RCC 7860 (cell line): ENCODE measurements at regions not wholly inside any gene's neighbourhood (a gene's known extent, or its start where the extent isn't known, plus 50 kb on each side); places are given as distances from the start of the nearest gene placed in this dataset.

Experiments
- DNase-seq: peaks from one replicate; pipeline ENCODE4 v3.0.0-alpha.2; 2015; ENCODE audit warnings: low spot score
- FAIRE-seq: peaks from 2 replicates; lab custom pipeline; 2012; peaks lifted over from hg19 to GRCh38; lab: Jason Lieb, UNC

- FAIRE-seq, result no peak
- DNase-seq, result no peak
These were observed 97.9 kb upstream of the PRL start for GRCh38 chr6:22394691-22395090.

- FAIRE-seq, result peak; percentile 14
- peak; percentile 47 for DNase-seq
These were observed 102.9 kb upstream of the PRL start for GRCh38 chr6:22399693-22400092.

GRCh38 chr6:22401206-22401605, 104.4 kb upstream of the PRL start:
- no peak for FAIRE-seq

GRCh38 chr6:22401932-22402331, 105.1 kb upstream of the PRL start:
- DNase-seq (no peak), FAIRE-seq (no peak)

More at GRCh38 chr6:22401206-22401605, 104.4 kb upstream of the PRL start:
- no peak for DNase-seq

- no peak for FAIRE-seq
- no peak for DNase-seq
These were observed 112.7 kb upstream of the PRL start for GRCh38 chr6:22409486-22409885.

GRCh38 chr6:22411376-22412105, 114.7 kb upstream of the PRL start:
- FAIRE-seq, result no peak
- no peak for DNase-seq

- no peak for FAIRE-seq
- DNase-seq, result no peak
These were observed 116.2 kb upstream of the PRL start for GRCh38 chr6:22412994-22413393.

GRCh38 chr6:22413681-22414311, 117.0 kb upstream of the PRL start:
- DNase-seq, result no peak
- no peak for FAIRE-seq

- DNase-seq (no peak), FAIRE-seq (no peak)
These were observed 121.9 kb upstream of the PRL start for GRCh38 chr6:22418714-22419113.

- DNase-seq (no peak), FAIRE-seq (no peak)
These were observed 124.4 kb upstream of the PRL start for GRCh38 chr6:22421198-22421597.

GRCh38 chr6:22424196-22424595, 127.4 kb upstream of the PRL start:
- DNase-seq (no peak), FAIRE-seq (no peak)

- DNase-seq, result no peak
- FAIRE-seq, result no peak
These were observed 135.2 kb upstream of the PRL start for GRCh38 chr6:22432060-22432459.

- DNase-seq, result no peak
- FAIRE-seq, result no peak
These were observed 135.6 kb upstream of the HDGFL1 start for GRCh38 chr6:22433745-22434144.

GRCh38 chr6:22435151-22435550, 134.2 kb upstream of the HDGFL1 start:
- DNase-seq, result no peak
- no peak for FAIRE-seq

- FAIRE-seq (no peak), DNase-seq (no peak)
These were observed 133.2 kb upstream of the HDGFL1 start for GRCh38 chr6:22436134-22436533.

GRCh38 chr6:22437665-22438064, 131.7 kb upstream of the HDGFL1 start:
- FAIRE-seq (no peak), DNase-seq (no peak)

GRCh38 chr6:22442826-22443225, 126.5 kb upstream of the HDGFL1 start:
- no peak for FAIRE-seq
- DNase-seq, result no peak

- FAIRE-seq (no peak), DNase-seq (no peak)
These were observed 125.0 kb upstream of the HDGFL1 start for GRCh38 chr6:22444330-22444729.

GRCh38 chr6:22445946-22446345, 123.4 kb upstream of the HDGFL1 start:
- DNase-seq (no peak), FAIRE-seq (no peak)

- no peak for DNase-seq
These were observed 121.8 kb upstream of the HDGFL1 start for GRCh38 chr6:22447249-22448196.

GRCh38 chr6:22448291-22448711, 121.1 kb upstream of the HDGFL1 start:
- no peak for FAIRE-seq
- DNase-seq, result no peak

More at GRCh38 chr6:22447249-22448196, 121.8 kb upstream of the HDGFL1 start:
- FAIRE-seq, result no peak
